ENCODE measurements at regions not wholly inside any gene's neighbourhood (a gene's known extent, or its start where the extent isn't known, plus 50 kb on each side); places are given as distances from the start of the nearest gene placed in this dataset.

- Histone ChIP-seq H4K20me1 (ENCODE audit: low read depth) (no peaks in the 10 kb centered on the region), H3K4me3 (no peak overlapping the region)
These were observed 117.0 kb upstream of the RFLNA start for GRCh38 chr12:124177951-124178316.

GRCh38 chr12:124179936-124180607 lies 114.8 kb upstream of the RFLNA start:
- H3K9ac ChIP-seq = no peak overlapping the region
- no peak for DNase-seq (ENCODE audit: low spot score)
- no peak overlapping the region for H3K4me3 ChIP-seq
- no peak overlapping the region for H2AFZ ChIP-seq (replicated peaks)
- H3K4me2 ChIP-seq = no peak overlapping the region
- H3K27ac Mint-ChIP-seq = no peak overlapping the region
- H3K9me3 ChIP-seq (ENCODE audit: low read depth) = no peaks in the 10 kb centered on the region
- peaks cover 1% of the 10 kb centered on the region for H3F3A ChIP-seq (ENCODE audit: low read depth)
- no peak overlapping the region for H3K4me3 Mint-ChIP-seq
- H4K20me1 ChIP-seq (ENCODE audit: low read depth) = no peaks in the 10 kb centered on the region
- H3K27me3 Mint-ChIP-seq (ENCODE audit: insufficient read depth, low read depth) = peaks cover 4% of the 10 kb centered on the region
- H3K36me3 Mint-ChIP-seq = peaks cover under 1% of the 10 kb centered on the region
- no peaks in the 10 kb centered on the region for H3K79me2 ChIP-seq (ENCODE audit: low read depth)
- H3K4me1 Mint-ChIP-seq = peaks cover 22% of the 10 kb centered on the region
- no peaks in the 10 kb centered on the region for H3K27me3 ChIP-seq
- no peaks in the 10 kb centered on the region for H3K36me3 ChIP-seq
- no peak for TF ChIP-seq CTCF (IDR thresholded peaks at IDR 0.05)
- no peak for TF ChIP-seq EZH2 (IDR thresholded peaks at IDR 0.05)
- TF ChIP-seq EZH2phosphoT487 (IDR thresholded peaks at IDR 0.05) = no peak
- peaks cover 5% of the 10 kb centered on the region for H3K4me1 ChIP-seq
- no peak overlapping the region for H3K27ac ChIP-seq
- peaks cover 3% of the 10 kb centered on the region for H3K9me3 Mint-ChIP-seq

More at GRCh38 chr12:124177951-124178316, 117.0 kb upstream of the RFLNA start:
- Histone ChIP-seq H3K9ac (no peak overlapping the region), H3K9me3 (ENCODE audit: low read depth) (no peaks in the 10 kb centered on the region), H3F3A (ENCODE audit: low read depth) (no peaks in the 10 kb centered on the region), H3K27me3 (no peaks in the 10 kb centered on the region), H3K79me2 (ENCODE audit: low read depth) (no peaks in the 10 kb centered on the region), H2AFZ (replicated peaks) (no peak overlapping the region), H3K4me1 (peaks cover 5% of the 10 kb centered on the region), H3K27ac (no peak overlapping the region), H3K4me2 (no peak overlapping the region), H3K36me3 (no peaks in the 10 kb centered on the region)
- Mint-ChIP-seq H3K4me1 (peaks cover 11% of the 10 kb centered on the region), H3K36me3 (peaks cover 2% of the 10 kb centered on the region), H3K27me3 (ENCODE audit: insufficient read depth, low read depth) (peaks cover 4% of the 10 kb centered on the region), H3K27ac (no peak overlapping the region), H3K4me3 (no peak overlapping the region), H3K9me3 (peaks cover 3% of the 10 kb centered on the region)
- TF ChIP-seq EZH2phosphoT487 (IDR thresholded peaks at IDR 0.05) (no peak), EZH2 (IDR thresholded peaks at IDR 0.05) (no peak), CTCF (IDR thresholded peaks at IDR 0.05) (no peak)
- DNase-seq (ENCODE audit: low spot score) = no peak

- H3K4me2 ChIP-seq = no peak overlapping the region
- H3K4me3 ChIP-seq = no peak overlapping the region
- H3K27me3 ChIP-seq = no peaks in the 10 kb centered on the region
- Mint-ChIP-seq H3K36me3 (no peaks in the 10 kb centered on the region), H3K4me1 (peaks cover 41% of the 10 kb centered on the region), H3K27ac (no peak overlapping the region), H3K27me3 (ENCODE audit: insufficient read depth, low read depth) (peaks cover 3% of the 10 kb centered on the region), H3K4me3 (no peak overlapping the region), H3K9me3 (peaks cover 3% of the 10 kb centered on the region)
- no peak for DNase-seq (ENCODE audit: low spot score)
- no peak overlapping the region for H2AFZ ChIP-seq (replicated peaks)
- peaks cover 26% of the 10 kb centered on the region for H3K4me1 ChIP-seq
- no peaks in the 10 kb centered on the region for H3K9me3 ChIP-seq (ENCODE audit: low read depth)
- peaks cover 14% of the 10 kb centered on the region for H3F3A ChIP-seq (ENCODE audit: low read depth)
- H3K9ac ChIP-seq = no peak overlapping the region
- no peaks in the 10 kb centered on the region for H3K79me2 ChIP-seq (ENCODE audit: low read depth)
- no peaks in the 10 kb centered on the region for H4K20me1 ChIP-seq (ENCODE audit: low read depth)
- H3K36me3 ChIP-seq = no peaks in the 10 kb centered on the region
- no peak overlapping the region for H3K27ac ChIP-seq
- TF ChIP-seq CTCF (IDR thresholded peaks at IDR 0.05) (no peak), EZH2 (IDR thresholded peaks at IDR 0.05) (no peak), EZH2phosphoT487 (IDR thresholded peaks at IDR 0.05) (no peak)
These were observed 111.7 kb upstream of the RFLNA start for GRCh38 chr12:124183172-124183571.

Measured in neural progenitor cell (in vitro differentiated cells).